NCI-H187 treated with DMSO at 0.1 percent for 48 hours (cell line): ENCODE measurements at regions not wholly inside any gene's neighbourhood (a gene's known extent, or its start where the extent isn't known, plus 50 kb on each side); places are given as distances from the start of the nearest gene placed in this dataset.
"Not testable (repeated sequence)": the region's sequence is repeated elsewhere in the genome, so short reads cannot be mapped to it uniquely, and the experiment has no call there.

Source experiments
- DNase-seq: peaks from one replicate; lab custom pipeline; 2025; lab: John Stamatoyannopoulos, UW

DNA sequence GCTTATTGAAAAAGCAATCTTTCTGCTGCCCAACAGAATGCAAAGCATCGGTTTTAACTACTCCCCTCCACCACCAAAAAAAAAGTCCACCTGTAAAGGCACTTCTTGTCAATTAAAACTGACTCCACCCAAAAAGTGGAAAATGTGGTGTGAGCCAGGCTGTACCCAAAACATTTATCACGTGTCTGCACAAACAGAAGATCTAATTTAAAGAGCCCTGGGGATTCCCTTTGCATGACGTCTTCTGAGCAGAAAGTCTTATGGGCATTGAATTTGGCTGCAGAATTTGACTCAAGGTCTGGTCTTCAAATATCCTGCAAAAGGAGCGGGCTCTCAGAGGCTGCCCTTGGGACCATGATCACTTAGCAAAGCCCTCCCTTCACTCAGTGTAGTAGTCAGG lies 358.3 kb upstream of the KLHL29 start:
- DNase-seq, result no peak

DNA sequence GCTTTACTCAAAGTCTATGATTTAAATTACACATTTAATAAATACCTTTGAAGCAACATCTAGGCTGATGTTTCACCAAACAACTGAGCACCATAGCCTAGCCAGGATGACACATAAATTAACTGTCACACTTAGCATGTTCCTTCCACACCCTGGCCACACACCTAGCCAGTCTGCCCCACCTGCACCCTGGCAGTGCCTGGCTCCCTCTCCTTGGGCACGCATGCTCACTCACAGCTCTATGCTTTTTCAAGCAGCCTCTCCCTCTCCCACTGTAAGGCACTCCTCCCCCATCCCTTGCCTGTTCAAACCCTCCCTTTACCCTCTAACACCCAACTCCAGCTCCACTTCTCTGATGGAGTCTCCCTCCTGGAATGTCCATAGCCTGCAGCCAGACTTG lies 357.6 kb upstream of the KLHL29 start:
- no peak for DNase-seq

DNA sequence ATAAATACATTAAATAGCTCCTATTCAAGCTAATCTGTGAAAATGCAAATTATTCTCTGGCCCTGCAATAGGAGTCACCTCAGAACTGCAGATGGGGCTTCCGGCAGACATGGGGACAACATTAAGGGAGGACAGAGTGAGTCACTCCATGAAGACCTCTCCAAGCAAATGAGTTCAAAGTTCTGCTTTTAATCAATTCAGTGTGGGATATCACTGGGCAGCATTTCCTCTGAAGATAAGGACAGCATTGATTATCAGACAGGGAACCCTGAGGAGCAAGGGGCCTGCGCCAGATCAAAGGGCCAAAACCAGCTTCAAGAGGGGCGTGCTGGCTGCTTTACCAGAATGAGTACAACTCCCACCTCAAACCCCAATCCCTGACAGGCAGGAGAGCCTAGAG lies 356.9 kb upstream of the KLHL29 start:
- no peak for DNase-seq

DNA sequence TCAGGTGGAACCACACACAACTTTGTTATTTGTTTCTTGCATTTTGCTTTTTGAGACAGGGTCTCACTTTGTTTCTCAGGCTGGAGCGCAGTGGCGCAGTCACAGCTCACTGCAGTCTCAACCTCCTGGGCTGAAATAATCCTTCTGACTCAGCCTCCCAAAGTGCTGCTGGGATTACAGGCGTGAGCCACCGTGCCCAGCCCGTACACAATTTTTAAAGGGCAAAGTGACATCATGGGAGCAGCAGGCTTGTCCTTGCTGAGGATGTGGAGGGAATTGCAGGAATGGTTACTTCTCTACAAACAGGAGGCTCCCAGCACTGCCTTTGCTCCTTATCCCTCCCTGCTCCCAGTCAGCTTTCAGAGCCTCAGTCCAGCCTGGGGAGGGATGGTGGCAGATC lies 355.9 kb upstream of the KLHL29 start:
- no peak for DNase-seq

DNA sequence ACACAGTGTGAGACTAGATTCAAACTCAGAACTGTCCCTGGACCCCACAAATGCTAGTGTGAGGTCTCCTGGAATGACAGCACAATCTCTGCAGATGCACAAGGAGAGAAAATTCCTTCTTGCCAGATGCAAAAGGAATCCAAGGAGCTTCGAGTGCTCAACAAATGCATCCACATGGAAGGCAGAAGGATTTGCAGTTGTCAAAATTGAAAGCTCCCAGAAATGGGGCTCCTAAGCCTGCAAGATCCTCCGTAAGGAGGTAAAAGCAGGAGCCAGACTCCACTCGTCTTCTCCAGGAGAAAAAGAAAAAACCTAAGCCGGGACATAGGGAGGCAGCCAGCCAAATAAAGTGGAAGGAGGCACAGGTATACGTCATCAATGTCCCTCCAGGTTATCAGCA lies 355.0 kb upstream of the KLHL29 start:
- no peak for DNase-seq

DNA sequence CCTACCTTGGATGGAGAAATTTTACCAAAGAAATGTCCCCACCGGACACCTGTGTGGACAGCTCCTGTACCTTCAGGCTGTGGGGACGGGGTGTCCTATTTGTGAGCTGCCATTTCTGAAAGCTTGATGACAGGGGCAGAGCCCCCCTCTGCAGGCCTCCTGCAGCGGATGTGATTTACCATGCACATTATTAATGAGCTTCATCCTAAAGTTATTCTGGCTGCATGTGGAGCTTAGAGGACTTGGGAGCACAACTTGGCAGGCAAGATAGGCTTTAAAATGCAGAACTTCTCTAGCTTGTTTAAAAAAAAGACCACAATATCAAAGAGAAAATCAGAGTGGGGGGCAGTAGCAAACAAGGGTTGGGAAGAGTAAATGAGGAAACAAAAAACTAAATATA lies 350.0 kb upstream of the KLHL29 start:
- no peak for DNase-seq

DNA sequence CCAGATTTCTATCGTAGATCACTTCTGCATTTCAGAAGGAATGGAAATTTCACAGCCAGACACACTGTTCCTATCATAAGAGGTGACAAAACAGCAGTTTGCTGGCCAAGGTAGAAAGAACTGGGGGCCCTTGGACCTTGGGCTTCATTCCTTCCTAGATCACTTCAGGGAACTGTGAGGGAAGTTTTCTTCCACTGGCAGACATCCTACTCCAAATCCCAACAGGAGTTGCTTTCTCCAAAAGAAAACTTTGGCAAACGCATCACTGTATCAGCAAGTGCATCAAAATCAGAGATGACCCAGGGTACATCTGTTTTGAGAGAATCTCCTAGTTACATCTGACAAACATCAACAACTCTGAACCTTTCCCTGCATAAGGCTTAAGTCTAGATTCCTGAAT lies 348.4 kb upstream of the KLHL29 start:
- no peak for DNase-seq

DNA sequence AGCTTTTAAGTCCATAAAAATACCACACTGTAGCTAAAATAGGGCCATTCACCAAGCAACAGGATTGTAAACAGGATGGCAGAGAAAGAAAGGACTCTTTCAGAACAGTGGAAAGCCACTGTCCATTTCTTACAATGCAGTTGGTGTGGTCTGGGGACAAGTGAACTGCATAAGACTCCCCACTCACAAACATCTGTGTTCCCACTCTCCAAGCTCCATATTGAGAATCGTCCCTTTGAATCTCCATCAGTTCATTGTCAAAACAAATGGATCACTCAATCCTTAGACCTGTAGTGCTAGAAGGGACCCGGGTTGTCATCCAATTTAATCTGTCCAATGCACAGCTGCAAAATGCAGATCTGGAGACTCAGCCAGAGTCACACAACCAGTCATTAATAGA lies 347.4 kb upstream of the KLHL29 start:
- no peak for DNase-seq

DNA sequence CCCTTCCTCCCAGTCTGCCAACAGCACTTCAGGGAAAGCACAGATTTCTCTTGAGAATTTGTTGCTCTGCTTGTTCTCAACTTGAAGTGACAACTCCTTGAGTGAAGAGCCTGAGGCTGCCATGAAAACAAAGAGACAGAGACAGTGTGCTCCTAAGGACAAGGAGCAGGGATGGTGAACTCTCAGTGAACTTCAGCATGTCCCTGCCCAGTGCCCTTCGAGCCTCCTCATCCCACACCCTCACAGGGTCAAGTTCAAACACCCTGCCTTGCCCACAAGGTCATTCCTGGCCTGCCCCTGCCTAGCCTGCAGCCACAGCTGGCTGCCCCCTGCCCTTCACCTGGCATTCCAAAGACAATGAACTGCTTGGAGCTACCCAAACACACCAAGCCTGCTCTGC lies 343.5 kb upstream of the KLHL29 start:
- no peak for DNase-seq

DNA sequence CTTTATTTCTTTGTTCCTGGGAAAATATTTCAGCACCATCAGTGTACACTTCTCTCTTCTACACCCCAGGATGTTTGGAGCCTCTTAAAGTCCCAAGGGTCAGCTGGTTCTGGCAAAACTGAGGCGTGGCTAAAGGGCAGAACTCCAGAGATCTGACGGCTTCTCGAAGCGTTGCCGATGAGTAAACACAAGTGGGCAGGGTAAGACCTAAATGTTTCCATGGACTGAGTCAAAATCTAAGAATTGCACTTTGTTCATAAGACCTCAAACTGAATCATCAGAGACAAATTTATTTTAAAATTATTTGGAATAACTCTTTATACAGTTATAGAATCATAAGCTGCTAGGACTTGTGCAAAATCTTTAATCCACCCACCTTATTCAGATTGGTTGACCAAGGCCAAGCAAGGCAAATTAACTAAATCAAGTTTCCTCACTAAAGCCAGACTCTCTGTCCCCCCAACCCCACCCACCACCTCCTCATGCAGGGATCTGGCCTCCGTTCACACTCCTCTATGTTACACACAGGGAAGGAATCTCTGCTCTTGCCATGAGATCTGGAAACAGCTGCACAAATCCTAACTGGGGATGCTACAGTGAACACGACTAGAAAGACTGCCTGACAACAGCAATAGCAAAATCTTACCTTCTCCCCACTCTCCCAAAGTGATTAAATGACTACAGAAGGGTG lies 342.6 kb upstream of the KLHL29 start:
- DNase-seq, result no peak

DNA sequence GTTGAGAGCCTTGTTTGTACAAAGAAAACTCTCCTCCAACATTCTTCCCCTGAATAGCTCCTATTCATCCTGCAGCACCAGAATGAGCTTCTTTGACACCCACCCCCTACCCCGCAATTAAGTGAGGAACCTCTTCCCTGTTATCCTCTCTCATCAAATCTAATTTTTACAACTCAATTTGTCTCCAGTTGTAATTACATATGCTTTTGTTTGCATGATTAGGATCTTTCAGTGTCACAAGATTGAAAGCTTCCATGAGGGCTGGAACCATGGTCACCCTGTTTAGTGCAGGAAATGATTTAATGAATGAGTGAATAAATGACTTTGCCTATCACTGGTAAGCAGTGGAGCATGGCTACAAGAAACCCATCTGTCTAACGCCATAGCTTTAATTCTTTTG lies 334.6 kb upstream of the KLHL29 start:
- DNase-seq, result no peak

DNA sequence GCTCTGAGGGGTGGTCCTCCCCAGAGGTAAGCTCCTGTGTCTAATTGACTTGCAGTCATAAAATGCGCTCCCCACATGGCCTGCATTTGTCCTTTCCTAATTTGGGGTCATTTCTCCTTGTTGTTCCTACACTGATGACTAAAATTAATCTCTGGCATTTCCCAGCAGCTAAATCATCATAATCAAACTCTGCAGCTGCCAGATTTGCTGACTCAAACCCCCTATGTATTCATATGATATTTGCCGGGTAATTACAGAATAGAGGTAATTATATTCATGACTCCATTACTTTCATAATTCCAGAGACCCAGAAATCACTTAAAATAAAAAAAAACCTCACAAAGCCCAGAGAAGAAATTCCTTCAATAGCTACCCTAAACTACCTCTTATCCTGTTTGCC lies 331.4 kb upstream of the KLHL29 start:
- no peak for DNase-seq

DNA sequence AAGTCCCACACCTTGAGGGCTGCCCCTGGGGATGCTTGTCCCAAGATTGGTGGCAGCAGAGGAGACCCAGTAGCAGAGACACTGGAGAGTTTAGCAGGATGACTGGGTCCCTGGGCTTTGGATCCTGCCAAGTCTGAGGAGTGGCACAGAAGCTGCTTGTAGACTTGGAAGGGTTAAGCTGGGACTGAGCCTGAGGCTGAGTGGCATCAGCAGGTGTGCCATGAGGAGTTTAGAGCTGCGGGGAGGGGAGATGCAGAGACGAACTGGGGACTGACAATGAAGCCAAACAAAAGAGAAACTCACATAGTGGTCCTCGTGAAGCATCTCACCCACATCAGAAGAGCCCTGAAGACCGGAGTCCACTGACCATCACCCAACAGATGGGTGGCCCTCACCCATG lies 329.7 kb upstream of the KLHL29 start:
- no peak for DNase-seq

DNA sequence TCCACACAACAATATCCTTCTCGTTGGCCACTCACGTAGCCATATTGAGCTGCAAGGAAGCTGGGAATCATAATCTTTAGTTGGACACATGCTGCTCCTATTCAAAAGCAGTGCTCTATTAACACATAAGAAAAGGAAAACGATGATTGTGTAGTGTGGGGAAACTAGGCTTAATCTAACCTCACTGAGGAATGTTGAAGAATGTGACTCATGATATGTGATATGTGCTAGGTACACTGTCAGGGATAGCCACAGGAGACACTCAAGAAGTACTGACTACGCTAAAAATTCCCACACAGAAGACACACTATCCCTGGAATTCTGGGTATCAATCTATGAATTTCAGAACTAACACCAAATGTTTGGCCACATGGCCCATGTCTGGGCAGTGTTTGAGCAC lies 328.1 kb upstream of the KLHL29 start:
- DNase-seq, result not testable (repeated sequence)

DNA sequence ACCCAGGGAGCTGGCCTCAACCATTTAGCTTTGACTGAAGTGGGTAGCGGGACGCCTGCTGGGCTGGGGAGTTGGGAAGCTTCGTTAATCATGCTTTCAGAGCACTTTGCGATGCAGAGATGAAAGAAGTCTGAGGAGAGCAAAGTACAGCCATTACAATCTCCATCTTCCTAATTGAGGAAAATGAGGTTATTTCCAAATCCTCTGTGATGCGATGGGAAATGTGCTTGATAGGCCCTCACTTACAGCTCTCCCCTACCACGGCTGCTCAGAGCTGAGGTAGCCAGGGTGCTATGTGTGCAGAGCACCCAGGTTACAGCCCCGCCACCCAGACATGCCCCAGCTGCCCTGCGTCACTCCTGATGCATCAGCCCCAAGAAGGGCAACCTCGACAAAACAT lies 326.5 kb upstream of the KLHL29 start:
- no peak for DNase-seq

DNA sequence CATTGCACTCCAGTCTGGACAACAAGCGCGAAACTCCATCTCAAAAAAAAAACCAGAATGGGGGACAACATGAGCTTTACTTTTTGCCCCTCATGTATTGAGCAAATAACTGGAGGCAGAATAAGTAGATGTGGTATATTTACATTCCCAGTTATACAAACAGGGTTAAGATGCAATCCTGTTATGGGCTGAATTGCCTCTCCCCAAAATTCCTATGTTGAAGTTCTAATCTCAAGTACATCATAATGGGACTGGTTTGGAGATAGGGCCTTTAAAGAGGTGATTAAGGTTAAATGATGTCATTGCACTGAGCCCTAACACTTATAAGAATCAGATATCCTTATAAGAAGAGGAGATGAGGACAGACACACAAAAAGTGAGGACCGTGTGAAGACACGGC lies 319.8 kb upstream of the KLHL29 start:
- DNase-seq, result no peak

DNA sequence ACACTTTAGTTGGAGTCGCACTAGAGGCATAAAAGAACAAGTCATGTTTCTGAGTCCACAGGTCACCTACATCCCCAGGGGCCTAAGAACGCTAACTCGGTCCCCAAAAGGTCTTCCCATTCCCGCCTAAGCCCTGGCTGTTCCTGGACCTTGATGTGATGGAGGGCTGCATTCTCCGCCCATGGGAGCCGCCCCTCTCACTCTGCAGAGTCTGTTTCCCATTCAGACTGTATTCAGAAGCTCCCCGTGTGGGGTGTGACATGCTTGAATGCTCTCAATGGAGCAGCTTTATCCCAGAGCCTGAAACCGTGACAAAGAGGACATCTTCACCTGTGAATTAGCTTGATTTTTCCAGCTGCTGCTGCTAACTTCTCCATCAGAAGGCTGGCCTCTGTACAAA lies 319.0 kb upstream of the KLHL29 start:
- DNase-seq, result peak; percentile 54

DNA sequence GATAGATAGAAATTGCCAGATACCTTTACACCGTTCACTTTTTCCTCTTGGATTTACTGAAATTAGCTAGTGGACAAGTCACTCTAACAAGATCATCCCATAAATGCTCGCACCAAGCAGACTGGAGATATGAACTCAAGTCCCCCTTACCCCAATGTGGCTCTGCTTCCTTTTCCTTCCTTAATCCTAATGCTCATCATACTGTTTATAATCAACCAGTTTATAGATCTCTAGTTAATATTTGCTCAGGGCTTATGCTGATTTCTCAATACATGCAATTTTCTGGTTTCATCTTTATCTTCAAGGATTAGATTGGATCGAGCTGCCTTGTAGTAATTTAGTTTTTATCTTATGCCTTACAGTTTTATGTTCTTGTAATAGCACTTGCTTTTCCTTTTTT lies 318.3 kb upstream of the KLHL29 start:
- no peak for DNase-seq

DNA sequence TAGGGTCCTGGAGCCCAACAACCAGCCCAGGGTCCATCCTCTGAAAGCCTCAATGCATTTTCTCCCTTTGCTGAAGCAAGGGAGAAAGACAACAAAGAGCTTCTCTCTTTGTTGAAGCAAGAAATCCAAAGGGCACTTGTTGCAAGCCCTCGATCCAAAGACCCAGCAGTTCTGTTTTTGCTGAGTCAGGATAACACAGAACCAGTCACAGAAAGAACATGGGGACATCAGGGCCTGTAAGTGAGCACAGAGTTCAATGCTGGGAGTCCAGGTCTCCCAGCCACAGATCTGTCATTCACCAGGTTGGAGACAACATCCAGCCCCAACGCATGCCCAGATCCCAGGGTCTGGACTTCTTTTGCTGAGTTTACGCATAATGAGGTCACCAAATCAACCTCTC lies 315.8 kb upstream of the KLHL29 start:
- DNase-seq, result no peak

DNA sequence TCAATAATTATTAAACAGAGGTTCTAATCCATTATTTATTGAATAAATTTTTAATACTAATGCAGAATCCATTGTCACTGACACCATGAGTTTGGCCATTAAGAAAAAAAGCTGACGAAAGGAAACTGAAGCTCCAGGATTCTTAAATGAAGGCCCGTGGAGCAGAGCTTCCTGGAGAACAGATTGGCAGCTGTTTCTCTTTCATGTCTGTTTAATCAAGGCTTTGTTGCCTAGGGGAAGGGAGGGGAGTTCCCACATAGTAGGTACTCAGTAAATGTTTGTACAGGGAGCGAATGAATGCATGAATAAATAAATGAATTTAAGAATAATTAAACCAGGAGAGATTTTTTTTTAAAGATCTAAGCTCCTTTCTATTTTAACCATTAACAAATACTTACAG lies 315.1 kb upstream of the KLHL29 start:
- DNase-seq, result no peak

DNA sequence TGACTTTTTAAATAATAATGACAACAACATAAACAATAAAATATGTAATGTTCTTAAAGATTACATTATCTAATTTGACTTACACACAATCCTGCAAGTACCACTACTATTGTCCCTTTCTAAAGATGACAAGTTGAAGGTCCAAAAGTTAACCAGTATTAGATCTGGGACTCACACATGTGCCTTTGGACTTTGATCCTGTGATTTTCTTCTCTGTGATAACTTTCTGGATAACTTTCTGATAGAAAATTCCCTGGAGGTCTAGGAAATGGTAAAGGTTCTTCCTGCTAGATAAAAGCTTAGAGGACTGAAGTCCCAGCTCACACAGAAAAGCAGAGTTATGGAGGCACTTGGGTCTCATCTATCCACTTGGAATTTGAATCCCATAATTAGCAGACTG lies 311.9 kb upstream of the KLHL29 start:
- no peak for DNase-seq

DNA sequence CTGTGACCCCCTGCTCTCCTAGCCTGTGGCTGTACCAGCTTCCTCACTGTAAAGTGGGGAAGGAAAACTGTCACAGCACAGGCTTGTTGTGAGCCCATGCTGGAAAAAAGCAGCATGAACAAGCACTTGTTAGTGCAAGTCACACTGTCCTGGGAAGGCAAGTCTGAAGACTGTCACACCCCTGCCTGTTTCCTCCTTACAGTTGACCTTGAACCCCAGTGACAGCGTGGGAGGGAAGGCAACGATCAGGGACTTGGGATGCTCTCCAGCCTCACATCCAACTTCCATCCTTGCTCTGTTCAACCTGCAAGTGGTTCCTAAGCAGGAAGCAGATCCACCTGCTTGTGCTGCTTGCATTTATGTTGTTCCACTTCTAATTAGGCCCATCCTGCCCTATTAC lies 311.3 kb upstream of the KLHL29 start:
- no peak for DNase-seq

DNA sequence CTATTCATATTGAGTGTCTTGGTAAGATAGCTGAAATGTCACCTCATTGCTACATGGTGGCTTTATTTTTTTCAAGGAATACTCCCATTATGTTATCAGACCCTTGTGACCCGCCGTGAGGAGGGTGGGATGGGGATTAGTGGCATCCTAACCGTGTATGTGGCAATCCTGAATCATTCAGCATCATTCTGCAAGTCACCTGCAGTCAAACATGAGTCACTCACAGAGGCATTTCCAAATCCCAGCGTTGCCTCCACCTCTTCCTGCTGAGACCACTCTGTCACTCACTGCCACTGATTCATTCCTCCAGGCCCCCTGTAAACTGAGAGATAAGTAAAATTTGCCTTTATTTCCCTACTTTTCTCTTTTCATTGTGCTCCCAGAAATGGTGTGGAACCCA lies 307.4 kb upstream of the KLHL29 start:
- DNase-seq, result no peak

DNA sequence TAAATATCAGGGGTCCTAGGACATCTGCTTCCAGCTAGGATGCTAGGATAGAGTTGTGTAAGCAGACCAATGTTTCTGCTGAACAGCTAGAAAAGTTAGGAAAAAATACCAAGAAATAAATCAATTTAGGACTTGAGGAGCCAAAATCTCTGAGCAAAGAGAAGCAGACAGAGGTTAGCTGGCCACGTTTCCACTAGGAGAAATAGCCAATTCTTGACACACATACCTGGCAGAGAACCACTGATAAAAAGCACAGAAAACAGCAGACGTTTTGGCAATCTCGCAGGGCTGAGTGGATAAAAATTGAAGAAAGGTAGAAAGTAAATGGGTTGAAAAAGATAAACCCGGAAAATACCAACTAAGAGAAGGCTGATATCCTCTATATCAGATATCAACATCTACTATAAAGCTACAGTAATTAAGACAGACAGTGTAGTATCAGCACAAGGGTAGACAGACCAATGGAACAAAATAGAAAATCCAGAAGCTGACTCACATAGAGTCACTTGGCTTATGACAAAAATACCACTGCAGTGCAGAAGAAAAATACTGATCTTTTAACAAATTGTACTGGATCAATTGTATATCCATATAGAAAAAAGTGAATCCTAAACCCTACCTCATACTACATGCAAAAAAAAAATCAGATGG lies 306.1 kb upstream of the KLHL29 start:
- DNase-seq, result no peak
